Epidermal melanocyte (primary cell): ENCODE measurements at regions not wholly inside any gene's neighbourhood (a gene's known extent, or its start where the extent isn't known, plus 50 kb on each side); places are given as distances from the start of the nearest gene placed in this dataset.
"Not testable (repeated sequence)": the region's sequence is repeated elsewhere in the genome, so short reads cannot be mapped to it uniquely, and the experiment has no call there.

Experiments used
- DNase-seq: peaks from one replicate; pipeline ENCODE4 v3.0.0; 2011; ENCODE audit warnings: low spot score; ENCODE audit not compliant: insufficient read length

GRCh38 chr5:58308384-58308783 is 151.5 kb downstream of the PLK2 start:
- not testable (repeated sequence) for DNase-seq

- DNase-seq, result no peak
These were observed 159.5 kb downstream of the PLK2 start for GRCh38 chr5:58300346-58300895.

- DNase-seq, result no peak
These were observed 160.6 kb downstream of the PLK2 start for GRCh38 chr5:58299256-58299655.

- no peak for DNase-seq
These were observed 165.1 kb downstream of the PLK2 start for GRCh38 chr5:58294598-58295305.

DNA sequence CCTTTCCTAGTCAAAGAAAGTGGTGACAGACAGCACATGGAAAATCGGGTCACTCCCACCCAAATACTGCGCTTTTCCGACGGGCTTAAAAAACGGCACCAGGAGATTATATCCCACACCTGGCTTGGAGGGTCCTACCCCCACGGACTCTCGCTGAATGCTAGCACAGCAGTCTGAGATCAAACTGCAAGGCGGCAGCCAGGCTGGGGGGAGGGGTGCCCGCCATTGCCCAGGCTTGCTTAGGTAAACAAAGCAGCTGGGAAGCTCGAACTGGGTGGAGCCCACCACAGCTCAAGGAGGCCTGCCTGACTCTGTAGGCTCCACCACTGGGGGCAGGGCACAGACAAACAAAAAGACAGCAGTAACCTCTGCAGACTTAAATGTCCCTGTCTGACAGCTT is 171.6 kb downstream of the PLK2 start:
- DNase-seq, result not testable (repeated sequence)

GRCh38 chr5:58286741-58287140 is 173.1 kb downstream of the PLK2 start:
- DNase-seq, result no peak

GRCh38 chr5:58285900-58286299 is 174.0 kb downstream of the PLK2 start:
- DNase-seq, result no peak

- no peak for DNase-seq
These were observed 175.0 kb downstream of the PLK2 start for GRCh38 chr5:58284886-58285285.

- no peak for DNase-seq
These were observed 178.7 kb downstream of the PLK2 start for GRCh38 chr5:58281189-58281588.

GRCh38 chr5:58279259-58279658 is 180.6 kb downstream of the PLK2 start:
- no peak for DNase-seq

DNA sequence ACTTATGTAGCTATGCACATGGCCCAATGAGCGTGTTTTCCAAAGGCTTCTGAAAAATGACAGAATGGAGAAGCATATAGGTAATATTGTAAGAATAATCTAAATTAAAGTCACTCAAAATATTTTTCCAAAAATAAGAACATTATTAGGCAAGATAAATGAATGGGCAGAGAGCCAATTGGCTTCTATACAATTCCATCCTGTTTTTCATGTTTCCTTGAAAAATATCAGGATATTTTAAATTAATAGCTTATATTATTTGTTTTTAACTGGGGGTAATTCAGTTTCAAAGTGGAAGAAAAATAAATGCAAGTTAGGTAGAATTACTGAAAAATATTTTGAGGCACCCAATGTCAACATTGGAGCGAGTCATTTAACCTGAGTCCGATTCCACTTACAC is 183.5 kb downstream of the PLK2 start:
- DNase-seq, result no peak

DNA sequence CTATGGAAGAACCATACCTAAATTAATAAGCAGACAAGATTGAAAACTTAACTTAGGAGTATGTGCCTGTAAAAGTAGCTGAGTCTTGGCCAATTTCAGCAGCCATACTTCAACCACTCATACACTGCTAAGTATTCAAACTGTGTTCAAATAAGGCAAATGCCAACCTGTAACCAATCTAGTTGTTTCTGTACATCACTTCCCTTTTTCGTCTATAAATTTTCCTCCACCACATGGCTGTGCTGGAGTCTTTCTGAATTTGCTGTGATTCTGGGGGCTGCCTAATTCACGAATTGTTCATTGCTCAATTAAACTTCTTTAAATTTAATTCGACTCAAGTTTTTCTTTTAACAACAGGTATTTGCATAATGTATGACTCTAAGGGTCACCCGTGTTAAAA is 184.4 kb downstream of the PLK2 start:
- DNase-seq, result no peak

DNA sequence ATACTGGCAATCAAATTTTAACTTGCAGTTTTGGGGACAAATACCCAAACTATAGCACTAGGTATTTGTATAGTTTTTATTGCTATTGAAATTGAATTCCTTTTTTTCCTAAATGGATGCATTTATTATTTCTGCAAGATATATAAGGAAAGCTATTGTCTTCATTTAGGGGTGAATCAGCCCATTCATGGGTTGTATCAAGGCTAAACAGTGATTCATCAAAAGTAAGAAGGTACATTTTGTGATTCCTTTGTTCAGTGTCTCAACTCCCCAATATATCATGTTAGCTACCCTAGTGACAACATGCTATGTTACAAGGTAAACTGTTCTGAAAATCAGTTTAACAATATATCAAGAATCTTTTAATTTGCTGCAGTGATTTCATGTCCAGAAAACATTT is 185.7 kb downstream of the PLK2 start:
- DNase-seq, result no peak

- DNase-seq, result no peak
These were observed 186.2 kb downstream of the PLK2 start for GRCh38 chr5:58273711-58274110.

DNA sequence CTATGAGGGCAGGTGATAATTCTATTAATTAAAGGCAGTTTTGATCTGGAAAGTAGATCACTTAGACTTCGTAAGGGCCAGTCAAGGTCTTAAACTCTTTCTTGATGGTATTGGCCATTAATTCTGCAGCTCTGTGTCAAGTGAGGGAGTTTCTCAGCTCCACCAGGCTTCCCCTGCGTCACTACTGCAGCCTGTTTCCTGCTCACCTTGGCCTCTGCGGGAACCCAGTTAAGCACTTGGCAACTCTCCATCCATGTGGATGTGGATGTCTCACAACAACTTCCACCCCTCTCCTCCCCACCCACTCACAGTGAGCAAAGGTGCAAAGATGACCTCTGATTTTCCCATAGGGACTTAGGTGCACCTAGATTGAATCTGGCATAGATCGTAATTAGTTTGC is 191.6 kb downstream of the PLK2 start:
- no peak for DNase-seq

DNA sequence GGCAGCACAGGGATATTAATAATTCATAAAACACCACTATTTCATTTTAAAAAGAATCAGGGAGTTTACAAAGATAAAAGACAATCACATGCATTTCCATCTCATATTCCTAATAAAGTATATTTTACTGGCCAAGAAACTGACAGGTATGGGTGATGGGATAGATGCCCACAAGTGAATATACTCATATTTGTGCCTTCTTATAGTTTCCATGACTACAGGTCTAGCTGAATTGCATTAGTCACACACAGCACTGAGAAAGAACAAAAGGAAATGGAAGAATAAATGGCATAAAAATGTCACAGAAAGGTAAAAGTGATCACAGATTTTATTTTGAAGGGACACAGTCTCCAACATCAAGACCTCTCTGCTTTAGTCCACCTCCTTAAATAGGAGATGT is 193.5 kb downstream of the PLK2 start:
- DNase-seq, result no peak

DNA sequence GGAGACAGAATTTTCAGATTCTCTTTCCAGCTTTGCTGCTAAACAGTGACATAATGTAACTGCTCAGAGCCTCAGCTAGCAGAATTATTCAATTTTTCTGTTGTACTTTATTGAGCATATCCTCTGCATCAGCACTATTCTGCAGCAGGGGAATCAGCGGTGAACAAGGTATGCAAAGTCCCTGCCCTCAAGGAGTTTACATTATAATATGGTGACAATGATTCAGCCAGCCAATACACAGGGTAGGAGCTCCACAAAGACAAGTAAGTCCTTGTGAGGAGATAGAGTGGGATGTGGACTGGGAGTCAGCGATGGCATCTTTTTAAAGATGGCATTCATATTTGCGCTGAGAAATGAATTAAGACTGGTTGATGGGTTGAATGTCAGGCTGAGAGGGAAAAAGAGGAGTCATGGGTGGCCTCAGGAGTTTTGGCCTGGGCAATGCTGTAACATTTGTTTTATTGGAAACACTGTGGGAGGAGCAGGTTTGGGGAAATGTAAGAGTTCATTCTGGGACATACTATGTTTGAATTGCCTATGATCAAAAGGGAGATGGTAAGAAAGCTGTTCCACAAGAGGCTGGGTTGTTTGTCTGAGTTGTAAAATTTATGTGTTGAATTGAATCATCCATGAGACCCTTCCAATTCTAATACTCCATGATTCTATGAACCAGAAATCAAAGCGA is 194.5 kb downstream of the PLK2 start:
- DNase-seq, result no peak

- DNase-seq, result no peak
These were observed 195.6 kb downstream of the PLK2 start for GRCh38 chr5:58264276-58264675.

DNA sequence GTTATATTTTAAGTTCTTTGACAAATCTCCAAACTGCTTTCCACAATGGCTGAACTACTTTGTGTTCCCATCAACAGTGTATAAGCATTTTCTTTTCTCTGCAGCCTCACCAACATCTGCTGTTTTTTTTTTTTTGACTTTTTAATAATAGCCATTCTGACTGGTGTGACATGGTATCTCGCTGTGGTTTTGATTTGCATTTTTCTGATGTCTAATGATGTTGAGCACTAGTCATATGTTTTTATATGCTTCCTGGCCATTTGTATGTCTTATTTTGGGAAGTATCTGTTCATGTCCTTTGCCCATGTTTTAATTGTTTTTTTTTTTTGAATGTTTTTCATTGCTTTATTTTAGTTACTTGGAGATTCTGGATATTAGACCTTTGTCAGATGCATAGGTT is 196.6 kb downstream of the PLK2 start:
- no peak for DNase-seq

- DNase-seq, result no peak
These were observed 197.7 kb downstream of the PLK2 start for GRCh38 chr5:58262226-58262625.

- no peak for DNase-seq
These were observed 198.3 kb downstream of the PLK2 start for GRCh38 chr5:58261605-58262004.

GRCh38 chr5:58260243-58260642 is 199.6 kb downstream of the PLK2 start:
- DNase-seq, result no peak

DNA sequence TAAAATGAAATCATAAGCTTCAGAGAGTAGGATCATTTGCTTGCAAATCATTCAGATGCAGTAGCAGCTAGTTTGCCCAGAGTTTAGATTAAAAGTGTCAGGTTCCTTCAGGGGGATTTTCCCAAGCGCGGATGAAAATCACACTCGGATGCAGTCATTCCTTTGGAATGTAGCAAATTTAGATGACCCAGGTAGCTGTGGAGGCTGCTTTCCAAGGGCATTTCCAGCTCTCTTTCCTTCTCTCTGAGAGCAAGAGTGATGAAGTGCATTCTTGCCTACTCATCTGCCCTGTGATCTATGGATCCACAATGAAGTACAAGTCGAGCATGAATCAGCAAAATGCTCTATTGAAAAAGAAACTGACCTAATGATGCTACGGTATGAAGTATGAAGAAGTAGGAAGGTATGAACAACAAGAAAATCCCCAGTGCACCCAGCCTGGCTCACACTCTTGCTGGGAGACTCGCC is 200.2 kb downstream of the PLK2 start:
- DNase-seq, result no peak
